ENCODE measurements at regions not wholly inside any gene's neighbourhood (a gene's known extent, or its start where the extent isn't known, plus 50 kb on each side); places are given as distances from the start of the nearest gene placed in this dataset.

- DNase-seq = no peak
- in situ Hi-C loops (cut with MboI; ENCODE audit: low pct_unique_long_range_greater_than_20kb, low sequenced_read_pairs) = no loop called here
Observed at GRCh38 chr5:34589832-34590231, 66.3 kb upstream of the RAI14 start.

DNA sequence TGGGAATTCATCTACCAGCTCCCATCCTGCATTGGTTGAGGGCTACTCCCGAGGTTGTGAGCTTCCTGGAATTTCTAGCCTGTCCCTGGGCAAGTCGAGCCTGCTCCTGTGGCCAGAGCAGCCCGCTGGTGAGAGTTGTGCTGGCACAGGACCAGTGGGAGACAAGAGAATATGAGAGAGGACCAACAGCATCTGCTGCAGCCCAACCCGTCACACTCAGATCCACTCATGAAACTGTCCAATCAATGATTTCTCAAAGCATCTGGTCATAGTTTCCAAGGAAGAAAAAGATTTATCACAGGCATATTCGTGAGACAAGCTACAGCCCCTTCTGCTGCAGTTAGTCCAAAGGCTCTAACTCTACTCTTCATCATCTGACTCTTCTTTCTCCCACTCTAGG is 64.4 kb upstream of the RAI14 start:
- no peak for DNase-seq
- in situ Hi-C loops (cut with MboI; ENCODE audit: low pct_unique_long_range_greater_than_20kb, low sequenced_read_pairs) = no loop called here

DNA sequence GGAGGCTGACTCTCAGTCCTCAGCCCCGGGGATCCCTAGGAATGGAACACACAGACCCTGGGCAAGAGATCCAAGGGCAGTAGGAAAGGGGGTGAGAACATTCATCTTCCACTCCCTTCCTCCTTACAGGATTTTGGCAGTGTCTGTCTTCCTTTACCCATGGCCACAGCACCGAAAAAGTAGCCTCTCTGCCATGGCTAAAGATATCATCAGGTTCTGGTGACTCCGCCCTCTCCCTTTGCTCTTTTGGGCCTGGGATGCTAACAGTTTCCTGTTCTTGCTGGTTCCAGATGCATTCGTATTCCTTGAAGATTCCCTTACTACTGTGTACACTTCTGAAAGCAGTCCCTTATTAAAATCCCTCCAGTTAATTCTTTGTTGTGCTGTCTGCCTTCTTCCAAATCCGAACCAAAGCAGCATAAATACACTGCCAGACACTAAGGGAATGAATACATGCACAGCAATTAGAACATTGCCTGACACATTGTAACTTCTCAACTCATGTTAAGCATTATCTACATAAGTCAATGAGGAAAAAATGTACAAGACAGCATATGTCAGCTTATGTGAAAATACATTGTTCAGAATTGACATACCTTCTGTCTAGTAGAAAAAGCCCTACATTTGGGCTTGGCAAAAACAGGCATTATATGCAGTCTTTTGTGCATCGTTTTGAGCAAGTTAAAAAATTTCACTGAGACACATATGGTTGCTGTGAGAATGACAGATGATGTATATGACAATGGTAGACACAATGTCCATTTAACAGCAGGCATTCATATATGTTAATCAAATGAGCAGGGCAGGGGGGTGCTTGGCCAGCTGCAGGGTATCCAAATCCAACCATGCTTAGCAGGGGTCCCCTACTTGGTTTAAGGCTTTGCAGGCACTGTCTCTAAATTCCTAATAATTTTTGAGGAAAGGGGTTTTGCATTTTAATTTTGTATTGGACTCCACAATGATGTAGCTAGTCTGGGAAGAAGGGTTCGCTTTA is 58.8 kb upstream of the RAI14 start:
- no peak for DNase-seq
- in situ Hi-C loops (cut with MboI; ENCODE audit: low pct_unique_long_range_greater_than_20kb, low sequenced_read_pairs) = no loop called here

- in situ Hi-C loops (cut with MboI; ENCODE audit: low pct_unique_long_range_greater_than_20kb, low sequenced_read_pairs) = no loop called here
Observed at GRCh38 chr5:34598177-34598794, 57.8 kb upstream of the RAI14 start.

GRCh38 chr5:34599471-34600117 is 56.5 kb upstream of the RAI14 start:
- in situ Hi-C loops (cut with MboI; ENCODE audit: low pct_unique_long_range_greater_than_20kb, low sequenced_read_pairs) = no loop called here
- DNase-seq = no peak

More at GRCh38 chr5:34598177-34598794, 57.8 kb upstream of the RAI14 start:
- no peak for DNase-seq

DNA sequence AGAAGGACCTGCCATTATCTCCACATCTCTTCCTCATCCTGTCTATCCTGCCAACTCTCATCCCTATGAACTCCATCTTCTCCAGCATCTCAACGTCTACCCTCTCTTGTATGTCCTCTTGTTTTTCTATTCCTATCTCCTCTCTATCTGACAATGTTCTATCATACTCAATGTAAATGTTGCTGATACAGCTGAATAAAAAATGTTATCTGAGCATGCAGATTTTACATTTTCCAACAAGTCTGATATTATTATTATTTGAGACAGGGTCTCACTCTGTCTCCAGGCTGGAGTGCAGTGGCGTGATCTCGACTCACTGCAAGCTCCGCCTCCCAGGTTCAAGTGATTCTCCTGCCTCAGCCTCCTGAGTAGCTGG is 56.0 kb upstream of the RAI14 start:
- in situ Hi-C loops (cut with MboI; ENCODE audit: low pct_unique_long_range_greater_than_20kb, low sequenced_read_pairs) = no loop called here
- DNase-seq = no peak

GRCh38 chr5:34603378-34603777 is 52.8 kb upstream of the RAI14 start:
- no peak for DNase-seq
- in situ Hi-C loops (cut with MboI; ENCODE audit: low pct_unique_long_range_greater_than_20kb, low sequenced_read_pairs) = no loop called here

GRCh38 chr5:34604119-34604675 is 51.9 kb upstream of the RAI14 start:
- DNase-seq = no peak
- in situ Hi-C loops (cut with MboI; ENCODE audit: low pct_unique_long_range_greater_than_20kb, low sequenced_read_pairs) = no loop called here

DNA sequence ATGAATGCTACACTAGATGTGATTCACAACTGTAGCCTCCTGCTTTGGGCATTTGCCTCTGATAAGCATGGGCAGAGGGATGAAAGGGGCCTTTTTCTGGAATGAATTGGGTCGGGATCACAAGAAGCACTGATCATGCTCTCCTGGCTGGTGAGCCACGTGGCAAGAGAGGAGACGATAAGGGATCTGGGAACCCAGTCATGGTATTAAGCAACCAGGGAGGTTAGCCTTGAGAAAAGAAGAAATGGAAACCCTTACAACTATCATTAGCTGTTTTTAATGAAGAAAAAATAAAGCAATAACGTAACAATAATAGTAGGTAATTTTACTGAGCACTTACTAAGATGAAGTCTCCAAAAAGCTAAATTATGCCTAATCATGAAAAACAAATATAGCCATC is 50.0 kb upstream of the RAI14 start:
- DNase-seq = no peak

More for the DNA sequence above, 50.0 kb upstream of the RAI14 start:
- in situ Hi-C loops (cut with MboI; ENCODE audit: low pct_unique_long_range_greater_than_20kb, low sequenced_read_pairs) = no loop called here
